HG03196 (cell line): ENCODE measurements at regions not wholly inside any gene's neighbourhood (a gene's known extent, or its start where the extent isn't known, plus 50 kb on each side); places are given as distances from the start of the nearest gene placed in this dataset.

Experiments
- ATAC-seq: cut with Tn5 transposase; IDR thresholded peaks from one replicate; pipeline ENCODE4 v1.9.1; 2021; ENCODE audit not compliant: unreplicated experiment

GRCh38 chr1:97999320-97999719, 78.5 kb upstream of the DPYD start:
- no peak for ATAC-seq

DNA sequence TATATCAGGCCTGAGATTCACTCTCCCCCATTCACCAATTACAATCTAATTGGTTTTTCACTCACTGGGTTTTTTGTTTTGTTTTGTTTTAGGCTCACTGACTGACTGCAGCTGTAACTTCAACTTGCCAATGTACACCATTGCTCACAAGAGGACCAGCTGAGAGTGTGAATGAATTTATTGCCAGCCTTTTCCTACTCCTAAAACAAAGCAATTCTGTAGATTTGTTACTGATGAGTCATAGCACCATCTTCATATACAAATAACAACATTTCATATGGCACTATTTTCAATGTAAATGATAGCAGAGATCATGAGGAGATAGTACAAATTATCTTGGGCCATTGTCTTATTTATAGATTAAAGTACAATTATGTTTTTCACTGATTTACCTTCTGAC, 76.0 kb upstream of the DPYD start:
- ATAC-seq = no peak

- ATAC-seq = no peak
These were observed 68.4 kb upstream of the DPYD start for GRCh38 chr1:97989094-97989680.

DNA sequence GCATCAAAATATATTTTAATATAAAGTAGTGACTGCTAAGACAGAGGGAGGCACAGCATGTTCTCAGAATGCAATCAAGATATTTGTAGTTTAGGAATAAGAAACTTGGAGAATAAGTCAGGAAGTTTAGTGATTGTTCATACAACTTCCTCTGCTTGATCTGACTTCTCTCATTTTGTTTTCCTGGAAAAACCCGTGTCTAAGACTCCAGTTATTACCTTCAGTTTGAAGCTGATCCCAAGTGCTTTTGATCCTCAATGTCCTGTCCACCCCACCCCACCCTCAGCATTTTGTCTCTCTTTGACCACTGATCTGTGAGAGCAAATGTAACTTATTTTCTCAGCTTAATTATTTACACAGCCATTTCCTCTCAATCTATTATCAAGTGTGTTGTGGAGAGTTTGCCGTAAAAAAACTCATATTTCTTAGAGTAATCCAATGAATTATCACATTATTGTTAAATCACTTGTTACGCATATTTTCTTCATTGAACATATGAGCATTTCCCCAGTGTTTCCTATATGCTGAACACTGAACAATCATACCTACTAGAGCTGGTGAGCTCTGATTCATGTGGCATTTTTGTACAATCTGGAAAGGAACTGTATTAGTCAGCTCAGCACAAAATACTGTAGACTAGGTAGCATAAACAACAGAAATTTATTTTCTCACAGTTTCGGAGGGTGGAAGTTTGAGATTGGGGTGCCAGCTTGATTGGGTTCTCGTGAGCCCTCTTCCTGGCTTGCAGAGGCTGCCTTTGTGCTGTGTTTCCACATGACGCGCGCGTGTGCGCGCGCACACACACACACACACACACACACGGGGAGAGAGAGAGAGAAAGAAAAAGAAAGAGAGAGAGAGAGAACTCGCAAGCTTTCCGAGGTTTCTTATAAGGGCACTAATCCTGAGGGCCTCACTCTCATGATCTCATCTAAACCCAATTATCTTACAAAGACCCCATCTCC, 65.5 kb upstream of the DPYD start:
- ATAC-seq = no peak

DNA sequence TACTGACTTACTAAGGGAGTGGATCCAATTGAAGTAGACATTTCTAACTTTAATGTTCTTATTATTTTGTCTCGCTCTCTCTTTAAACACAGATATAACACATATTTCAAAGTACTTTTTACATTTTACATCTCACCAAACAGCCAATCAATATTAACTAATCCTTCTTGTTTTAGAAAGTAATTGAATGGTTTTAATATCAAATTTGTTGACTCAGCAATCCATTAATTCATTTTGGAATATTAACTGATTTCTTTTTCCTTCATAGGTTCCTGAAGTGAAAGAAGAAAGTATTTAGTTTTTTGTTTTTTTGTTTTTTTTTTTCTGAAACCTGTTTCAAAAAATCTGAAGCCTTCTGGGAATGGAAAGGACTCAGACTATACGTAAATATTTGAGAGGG, 62.3 kb upstream of the DPYD start:
- ATAC-seq = no peak

DNA sequence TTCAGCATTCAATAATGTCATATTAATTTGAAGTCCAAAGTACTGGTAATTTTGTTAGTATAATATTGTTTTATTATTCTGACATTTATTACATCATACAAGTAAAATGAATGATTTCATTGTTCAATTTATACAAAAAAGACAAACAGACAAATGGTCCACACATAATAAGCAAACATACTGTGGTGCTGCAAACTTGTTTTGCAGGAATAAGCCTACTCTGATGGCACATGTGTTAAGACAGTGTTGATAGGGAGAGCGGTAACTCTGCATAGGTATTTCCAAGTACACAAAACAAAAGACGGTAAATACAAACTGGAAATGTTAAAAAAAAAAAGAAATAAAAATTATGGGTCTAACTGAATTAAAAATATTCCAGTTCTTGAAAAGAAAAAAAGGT, 59.7 kb upstream of the DPYD start:
- no peak for ATAC-seq

DNA sequence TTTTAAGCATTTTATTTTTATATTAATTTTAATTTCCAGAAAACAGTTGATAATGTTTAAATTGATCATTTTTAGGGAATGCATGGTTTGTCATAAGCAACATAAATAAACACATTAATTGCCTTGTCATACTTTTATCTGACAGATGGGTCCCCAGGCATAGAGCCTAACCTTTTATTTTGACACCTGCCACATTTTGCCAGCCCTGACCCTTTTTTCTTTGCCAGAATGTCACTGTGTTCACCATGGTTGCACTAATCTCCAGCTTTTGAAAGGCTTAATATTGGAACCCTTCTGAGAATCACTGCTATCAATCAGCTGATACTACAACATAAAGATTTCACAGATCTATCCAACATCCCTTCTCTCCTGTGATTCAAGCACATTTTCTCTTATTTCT, 56.0 kb upstream of the DPYD start:
- no peak for ATAC-seq
